A549 (cell line): ENCODE measurements at regions not wholly inside any gene's neighbourhood (a gene's known extent, or its start where the extent isn't known, plus 50 kb on each side); places are given as distances from the start of the nearest gene placed in this dataset.

Source experiments
- HDAC2 ChIP-seq: fragments of 200-600 bp; sonication (generic); IDR thresholded peaks from 2 replicates; pipeline ENCODE4 v1.6.1; 2016
- JUN ChIP-seq, 2 experiments: fragments of >200 bp; sonication (Bioruptor Twin); formaldehyde crosslinking; IDR thresholded peaks; 2 replicates in 1 of 2; 3 replicates in 1 of 2; pipeline ENCODE4 v1.6.1; 2016 to 2017
- MAZ ChIP-seq: fragments of 150-350 bp; IDR thresholded peaks from 2 replicates; pipeline ENCODE4 v1.6.1; 2014; ENCODE audit warnings: antibody characterized with exemption, low read depth, low read length, borderline replicate concordance
- POLR2A ChIP-seq: IDR thresholded peaks from 2 replicates; pipeline ENCODE4 v1.6.1; 2012; ENCODE audit warnings: mild to moderate bottlenecking, low read length
- RFX5 ChIP-seq: fragments of 450-650 bp; IDR thresholded peaks from 2 replicates; pipeline ENCODE4 v1.7.1; 2014; ENCODE audit warnings: antibody characterized with exemption, mild to moderate bottlenecking, moderate library complexity
- SMC3 ChIP-seq: fragments of >200 bp; sonication (Bioruptor Twin); formaldehyde crosslinking; IDR thresholded peaks from 3 replicates; pipeline ENCODE4 v1.6.1; 2018; ENCODE audit warnings: inconsistent platforms
- ZSCAN20 ChIP-seq: fragments of 250-450 bp; sonication (Bioruptor Pico); IDR thresholded peaks from 2 replicates; pipeline ENCODE4 v1.8.0; 2022; ENCODE audit warnings: mild to moderate bottlenecking, moderate library complexity
- TF ChIP-seq, protein P1 (sequence below): fragments of >200 bp; sonication (Bioruptor Twin); formaldehyde crosslinking; IDR thresholded peaks from 3 replicates; pipeline ENCODE4 v1.5.1; 2016
- TF ChIP-seq, protein P2 (sequence below): fragments of 150-350 bp; IDR thresholded peaks from 2 replicates; pipeline ENCODE4 v1.6.1; 2014; ENCODE audit warnings: low read depth, mild to moderate bottlenecking, low read length
- TF ChIP-seq, protein P3 (sequence below): fragments of 200-600 bp; sonication (generic); IDR thresholded peaks from 2 replicates; pipeline ENCODE4 v1.6.1; 2016; ENCODE audit warnings: antibody characterized with exemption, mild to moderate bottlenecking, moderate library complexity
- TF ChIP-seq, protein P4 (sequence below): IDR thresholded peaks from 2 replicates; pipeline ENCODE4 v1.6.1; 2012
- TF ChIP-seq, protein P5 (sequence below): fragments of 450-650 bp; IDR thresholded peaks from 2 replicates; pipeline ENCODE4 v1.6.1; 2014; ENCODE audit warnings: antibody characterized with exemption

DNA sequence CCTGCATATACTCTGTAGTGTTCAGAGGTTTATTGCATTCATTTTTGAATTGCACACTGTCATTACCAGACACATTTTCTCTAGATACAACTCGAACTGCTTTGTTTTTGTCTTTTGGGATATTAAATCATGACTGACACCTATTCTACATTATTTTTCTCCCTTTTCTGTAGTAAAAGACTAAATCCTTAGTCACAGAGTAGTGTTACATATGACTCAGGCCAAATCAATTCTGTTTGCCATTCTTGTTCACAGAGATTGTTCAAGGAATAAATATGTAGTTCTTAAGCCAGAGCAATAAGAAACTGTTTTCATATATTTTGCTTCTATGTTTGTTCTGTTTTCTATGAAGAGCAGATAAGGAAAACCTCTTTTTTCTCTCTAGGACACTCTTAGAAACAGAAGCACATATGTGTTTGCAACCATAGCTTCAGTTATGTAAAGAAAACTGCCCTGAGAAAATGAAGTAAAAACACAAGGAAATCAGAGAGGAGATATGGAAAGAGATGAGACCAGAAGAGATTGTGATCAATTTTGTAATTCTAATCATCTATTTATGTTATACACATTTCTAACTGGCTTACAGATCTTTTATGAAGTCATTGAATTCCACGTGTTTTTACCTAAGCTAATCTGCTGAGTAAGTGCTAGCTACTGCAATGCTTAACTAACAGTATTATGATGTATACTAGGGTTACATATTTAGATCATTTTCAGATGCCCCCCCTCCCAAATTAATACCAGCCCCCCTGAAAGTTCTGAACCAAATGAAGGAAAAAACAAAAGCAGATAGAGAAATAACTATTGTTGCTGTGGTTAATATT, 1995.6 kb upstream of the CDH6 start:
- no peak for TF ChIP-seq JUN (IDR thresholded peaks at IDR 0.05)
- no peak for TF ChIP-seq POLR2A
- no peak for TF ChIP-seq MAZ
- TF ChIP-seq RFX5 = no peak
- TF ChIP-seq, protein P1, sequence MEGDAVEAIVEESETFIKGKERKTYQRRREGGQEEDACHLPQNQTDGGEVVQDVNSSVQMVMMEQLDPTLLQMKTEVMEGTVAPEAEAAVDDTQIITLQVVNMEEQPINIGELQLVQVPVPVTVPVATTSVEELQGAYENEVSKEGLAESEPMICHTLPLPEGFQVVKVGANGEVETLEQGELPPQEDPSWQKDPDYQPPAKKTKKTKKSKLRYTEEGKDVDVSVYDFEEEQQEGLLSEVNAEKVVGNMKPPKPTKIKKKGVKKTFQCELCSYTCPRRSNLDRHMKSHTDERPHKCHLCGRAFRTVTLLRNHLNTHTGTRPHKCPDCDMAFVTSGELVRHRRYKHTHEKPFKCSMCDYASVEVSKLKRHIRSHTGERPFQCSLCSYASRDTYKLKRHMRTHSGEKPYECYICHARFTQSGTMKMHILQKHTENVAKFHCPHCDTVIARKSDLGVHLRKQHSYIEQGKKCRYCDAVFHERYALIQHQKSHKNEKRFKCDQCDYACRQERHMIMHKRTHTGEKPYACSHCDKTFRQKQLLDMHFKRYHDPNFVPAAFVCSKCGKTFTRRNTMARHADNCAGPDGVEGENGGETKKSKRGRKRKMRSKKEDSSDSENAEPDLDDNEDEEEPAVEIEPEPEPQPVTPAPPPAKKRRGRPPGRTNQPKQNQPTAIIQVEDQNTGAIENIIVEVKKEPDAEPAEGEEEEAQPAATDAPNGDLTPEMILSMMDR = no peak
- TF ChIP-seq, protein P2, sequence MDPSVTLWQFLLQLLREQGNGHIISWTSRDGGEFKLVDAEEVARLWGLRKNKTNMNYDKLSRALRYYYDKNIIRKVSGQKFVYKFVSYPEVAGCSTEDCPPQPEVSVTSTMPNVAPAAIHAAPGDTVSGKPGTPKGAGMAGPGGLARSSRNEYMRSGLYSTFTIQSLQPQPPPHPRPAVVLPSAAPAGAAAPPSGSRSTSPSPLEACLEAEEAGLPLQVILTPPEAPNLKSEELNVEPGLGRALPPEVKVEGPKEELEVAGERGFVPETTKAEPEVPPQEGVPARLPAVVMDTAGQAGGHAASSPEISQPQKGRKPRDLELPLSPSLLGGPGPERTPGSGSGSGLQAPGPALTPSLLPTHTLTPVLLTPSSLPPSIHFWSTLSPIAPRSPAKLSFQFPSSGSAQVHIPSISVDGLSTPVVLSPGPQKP = no peak
- TF ChIP-seq, protein P3, sequence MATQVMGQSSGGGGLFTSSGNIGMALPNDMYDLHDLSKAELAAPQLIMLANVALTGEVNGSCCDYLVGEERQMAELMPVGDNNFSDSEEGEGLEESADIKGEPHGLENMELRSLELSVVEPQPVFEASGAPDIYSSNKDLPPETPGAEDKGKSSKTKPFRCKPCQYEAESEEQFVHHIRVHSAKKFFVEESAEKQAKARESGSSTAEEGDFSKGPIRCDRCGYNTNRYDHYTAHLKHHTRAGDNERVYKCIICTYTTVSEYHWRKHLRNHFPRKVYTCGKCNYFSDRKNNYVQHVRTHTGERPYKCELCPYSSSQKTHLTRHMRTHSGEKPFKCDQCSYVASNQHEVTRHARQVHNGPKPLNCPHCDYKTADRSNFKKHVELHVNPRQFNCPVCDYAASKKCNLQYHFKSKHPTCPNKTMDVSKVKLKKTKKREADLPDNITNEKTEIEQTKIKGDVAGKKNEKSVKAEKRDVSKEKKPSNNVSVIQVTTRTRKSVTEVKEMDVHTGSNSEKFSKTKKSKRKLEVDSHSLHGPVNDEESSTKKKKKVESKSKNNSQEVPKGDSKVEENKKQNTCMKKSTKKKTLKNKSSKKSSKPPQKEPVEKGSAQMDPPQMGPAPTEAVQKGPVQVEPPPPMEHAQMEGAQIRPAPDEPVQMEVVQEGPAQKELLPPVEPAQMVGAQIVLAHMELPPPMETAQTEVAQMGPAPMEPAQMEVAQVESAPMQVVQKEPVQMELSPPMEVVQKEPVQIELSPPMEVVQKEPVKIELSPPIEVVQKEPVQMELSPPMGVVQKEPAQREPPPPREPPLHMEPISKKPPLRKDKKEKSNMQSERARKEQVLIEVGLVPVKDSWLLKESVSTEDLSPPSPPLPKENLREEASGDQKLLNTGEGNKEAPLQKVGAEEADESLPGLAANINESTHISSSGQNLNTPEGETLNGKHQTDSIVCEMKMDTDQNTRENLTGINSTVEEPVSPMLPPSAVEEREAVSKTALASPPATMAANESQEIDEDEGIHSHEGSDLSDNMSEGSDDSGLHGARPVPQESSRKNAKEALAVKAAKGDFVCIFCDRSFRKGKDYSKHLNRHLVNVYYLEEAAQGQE = no peak
- TF ChIP-seq, protein P4, sequence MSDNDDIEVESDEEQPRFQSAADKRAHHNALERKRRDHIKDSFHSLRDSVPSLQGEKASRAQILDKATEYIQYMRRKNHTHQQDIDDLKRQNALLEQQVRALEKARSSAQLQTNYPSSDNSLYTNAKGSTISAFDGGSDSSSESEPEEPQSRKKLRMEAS = no peak
- TF ChIP-seq, protein P5, sequence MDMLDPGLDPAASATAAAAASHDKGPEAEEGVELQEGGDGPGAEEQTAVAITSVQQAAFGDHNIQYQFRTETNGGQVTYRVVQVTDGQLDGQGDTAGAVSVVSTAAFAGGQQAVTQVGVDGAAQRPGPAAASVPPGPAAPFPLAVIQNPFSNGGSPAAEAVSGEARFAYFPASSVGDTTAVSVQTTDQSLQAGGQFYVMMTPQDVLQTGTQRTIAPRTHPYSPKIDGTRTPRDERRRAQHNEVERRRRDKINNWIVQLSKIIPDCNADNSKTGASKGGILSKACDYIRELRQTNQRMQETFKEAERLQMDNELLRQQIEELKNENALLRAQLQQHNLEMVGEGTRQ = no peak
- TF ChIP-seq HDAC2 = no peak
- TF ChIP-seq SMC3 = no peak
- TF ChIP-seq ZSCAN20 = no peak
